Sigmoid colon (tissue), 4 donors: ENCODE measurements at regions not wholly inside any gene's neighbourhood (a gene's known extent, or its start where the extent isn't known, plus 50 kb on each side); places are given as distances from the start of the nearest gene placed in this dataset.

Experiments used
- EP300 ChIP-seq, 4 donors: sonication (generic); formaldehyde crosslinking; IDR thresholded peaks; one replicate each; pipeline ENCODE4 v1.6.1; 2017; ENCODE audit warnings: antibody characterized with exemption in 4 of 4
- TF ChIP-seq, protein P1 (sequence below), 4 experiments: fragments of 450-650 bp in 3 of 4; fragments of 200-600 bp in 1 of 4; IDR thresholded peaks; one replicate each; pipeline ENCODE4 v1.5.1; 2016 to 2019; ENCODE audit warnings: antibody characterized with exemption in 4 of 4, mild to moderate bottlenecking in 3 of 4, moderate library complexity in 2 of 4

DNA sequence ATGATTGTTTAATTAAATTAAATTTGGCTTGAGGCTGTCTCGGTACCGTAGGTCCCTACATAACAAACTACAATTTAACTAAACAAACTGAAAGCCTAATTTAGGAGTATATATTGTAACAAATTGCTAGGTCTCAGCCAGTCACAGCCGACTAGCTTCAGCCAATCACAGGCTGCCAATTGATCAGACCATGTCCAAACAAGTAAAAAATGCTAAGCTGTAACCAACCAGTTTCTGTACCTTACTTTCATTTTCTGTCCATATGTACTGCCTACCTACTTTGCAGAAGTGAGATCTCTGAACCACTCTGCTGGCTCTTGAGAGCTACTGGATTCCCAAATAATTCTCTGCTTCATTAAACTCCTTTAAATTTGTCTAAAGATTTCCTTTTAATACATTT is 648.0 kb upstream of the GJE1 start:
- TF ChIP-seq, protein P1, sequence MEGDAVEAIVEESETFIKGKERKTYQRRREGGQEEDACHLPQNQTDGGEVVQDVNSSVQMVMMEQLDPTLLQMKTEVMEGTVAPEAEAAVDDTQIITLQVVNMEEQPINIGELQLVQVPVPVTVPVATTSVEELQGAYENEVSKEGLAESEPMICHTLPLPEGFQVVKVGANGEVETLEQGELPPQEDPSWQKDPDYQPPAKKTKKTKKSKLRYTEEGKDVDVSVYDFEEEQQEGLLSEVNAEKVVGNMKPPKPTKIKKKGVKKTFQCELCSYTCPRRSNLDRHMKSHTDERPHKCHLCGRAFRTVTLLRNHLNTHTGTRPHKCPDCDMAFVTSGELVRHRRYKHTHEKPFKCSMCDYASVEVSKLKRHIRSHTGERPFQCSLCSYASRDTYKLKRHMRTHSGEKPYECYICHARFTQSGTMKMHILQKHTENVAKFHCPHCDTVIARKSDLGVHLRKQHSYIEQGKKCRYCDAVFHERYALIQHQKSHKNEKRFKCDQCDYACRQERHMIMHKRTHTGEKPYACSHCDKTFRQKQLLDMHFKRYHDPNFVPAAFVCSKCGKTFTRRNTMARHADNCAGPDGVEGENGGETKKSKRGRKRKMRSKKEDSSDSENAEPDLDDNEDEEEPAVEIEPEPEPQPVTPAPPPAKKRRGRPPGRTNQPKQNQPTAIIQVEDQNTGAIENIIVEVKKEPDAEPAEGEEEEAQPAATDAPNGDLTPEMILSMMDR (IDR thresholded peaks at IDR 0.05), result no peak
- TF ChIP-seq EP300 (IDR thresholded peaks at IDR 0.05), result no peak
